ENCODE measurements at regions not wholly inside any gene's neighbourhood (a gene's known extent, or its start where the extent isn't known, plus 50 kb on each side); places are given as distances from the start of the nearest gene placed in this dataset.

GRCh38 chr4:126137782-126138170 lies 823.0 kb downstream of the FAT4 start:
- no peak for ATAC-seq
- Mint-ChIP-seq H3K27ac (no peak overlapping the region), H3K27me3 (ENCODE audit: low read depth) (no peaks in the 10 kb centered on the region), H3K4me3 (no peak overlapping the region), H3K4me1 (0 out of 2 replicates have a peak, but pooled peaks cover 3% of the 10 kb centered on the region), H3K36me3 (peaks cover 30% of the 10 kb centered on the region), H3K9me3 (peaks cover 30% of the 10 kb centered on the region)
- ChIA-PET POLR2A (no interaction called here), CTCF (no interaction called here)
- DNase-seq (ENCODE audit: low spot score): no peak
- TF ChIP-seq NFE2L1 (CRISPR knock-in tag; IDR thresholded peaks at IDR 0.05) (no peak), HMGA2 (CRISPR knock-in tag; IDR thresholded peaks at IDR 0.05) (no peak), ZNF423 (CRISPR knock-in tag; IDR thresholded peaks at IDR 0.05) (no peak), NFATC4 (CRISPR knock-in tag; IDR thresholded peaks at IDR 0.05) (no peak), USF2 (CRISPR knock-in tag; IDR thresholded peaks at IDR 0.05) (no peak), TCF7 (CRISPR knock-in tag; IDR thresholded peaks at IDR 0.05; ENCODE audit: low read depth) (no peak), ZNF425 (CRISPR knock-in tag; conservative IDR thresholded peaks at IDR 0.05) (no peak), ZNF512 (CRISPR knock-in tag; IDR thresholded peaks at IDR 0.05; ENCODE audit: borderline replicate concordance) (no peak), OVOL2 (CRISPR knock-in tag; IDR thresholded peaks at IDR 0.05; ENCODE audit: borderline replicate concordance) (no peak)

GRCh38 chr4:126144543-126145237 lies 829.9 kb downstream of the FAT4 start:
- ChIA-PET POLR2A (no interaction called here), CTCF (no interaction called here)
- Mint-ChIP-seq H3K9me3 (peaks cover 11% of the 10 kb centered on the region), H3K27ac (no peak overlapping the region), H3K4me3 (no peak overlapping the region), H3K27me3 (ENCODE audit: low read depth) (no peaks in the 10 kb centered on the region), H3K36me3 (peaks cover 5% of the 10 kb centered on the region; the same call in 1 of the 2 replicates), H3K4me1 (no peaks in the 10 kb centered on the region)
- TF ChIP-seq MXD4 (CRISPR knock-in tag; IDR thresholded peaks at IDR 0.05; ENCODE audit: borderline replicate concordance): no peak
- TF ChIP-seq FOXP1 (CRISPR knock-in tag; IDR thresholded peaks at IDR 0.05; ENCODE audit: borderline replicate concordance): no peak
- no peak for TF ChIP-seq ETV6 (CRISPR knock-in tag; IDR thresholded peaks at IDR 0.05)
- ATAC-seq: no peak
- no peak for DNase-seq (ENCODE audit: low spot score)

- CTCF ChIA-PET: no interaction called here
- ATAC-seq (no peak), DNase-seq (ENCODE audit: low spot score) (no peak)
- Mint-ChIP-seq H3K9me3 (peaks cover 7% of the 10 kb centered on the region), H3K27ac (no peak overlapping the region), H3K36me3 (no peaks in the 10 kb centered on the region), H3K27me3 (ENCODE audit: low read depth) (no peaks in the 10 kb centered on the region), H3K4me1 (no peaks in the 10 kb centered on the region), H3K4me3 (no peak overlapping the region)
- POLR2A ChIA-PET: no interaction called here
- no peak for TF ChIP-seq RELA (CRISPR knock-in tag; IDR thresholded peaks at IDR 0.05; ENCODE audit: borderline replicate concordance)
- no peak for TF ChIP-seq ELF4 (CRISPR knock-in tag; IDR thresholded peaks at IDR 0.05; ENCODE audit: low read depth)
- TF ChIP-seq USF2 (CRISPR knock-in tag; IDR thresholded peaks at IDR 0.05): no peak
- no peak for TF ChIP-seq ZNF281 (CRISPR knock-in tag; IDR thresholded peaks at IDR 0.05)
Measured at GRCh38 chr4:126168484-126168883, 853.7 kb downstream of the FAT4 start.
